ENCODE measurements at regions not wholly inside any gene's neighbourhood (a gene's known extent, or its start where the extent isn't known, plus 50 kb on each side); places are given as distances from the start of the nearest gene placed in this dataset.

- DNase-seq, result no peak
Measured at GRCh38 chr4:73001885-73002284, 67.6 kb downstream of the COX18 start.

- no peak for DNase-seq
Measured at GRCh38 chr4:72997409-72997808, 72.1 kb downstream of the COX18 start.

GRCh38 chr4:72994670-72995069, 74.8 kb downstream of the COX18 start:
- no peak for DNase-seq

- no peak for DNase-seq
Measured at GRCh38 chr4:72993876-72994275, 75.6 kb downstream of the COX18 start.

GRCh38 chr4:72991873-72992272, 77.6 kb downstream of the COX18 start:
- DNase-seq, result no peak

- no peak for DNase-seq
Measured at GRCh38 chr4:72987741-72988729, 81.5 kb downstream of the COX18 start.

- no peak for DNase-seq
Measured at GRCh38 chr4:72984351-72984750, 85.2 kb downstream of the COX18 start.

- DNase-seq, result no peak
Measured at GRCh38 chr4:72983709-72984108, 85.8 kb downstream of the COX18 start.

GRCh38 chr4:72977936-72978485, 91.5 kb downstream of the COX18 start:
- DNase-seq, result no peak

- DNase-seq, result no peak
Measured at GRCh38 chr4:72975488-72975784, 94.1 kb downstream of the COX18 start.

- DNase-seq, result no peak
Measured at GRCh38 chr4:72974694-72975487, 94.6 kb downstream of the COX18 start.

GRCh38 chr4:72971572-72971971, 97.9 kb downstream of the COX18 start:
- no peak for DNase-seq

GRCh38 chr4:72970756-72971155, 98.8 kb downstream of the COX18 start:
- DNase-seq, result no peak

- no peak for DNase-seq
Measured at GRCh38 chr4:72969976-72970375, 99.5 kb downstream of the COX18 start.

GRCh38 chr4:72966652-72967051, 102.9 kb downstream of the COX18 start:
- no peak for DNase-seq

- DNase-seq, result no peak
Measured at GRCh38 chr4:72959411-72959810, 110.1 kb downstream of the COX18 start.

GRCh38 chr4:72954811-72955210, 114.7 kb downstream of the COX18 start:
- peak in 1 of 2 experiments; percentile 3 for DNase-seq

- DNase-seq, result no peak
Measured at GRCh38 chr4:72953571-72953970, 115.9 kb downstream of the COX18 start.

- DNase-seq, result no peak
Measured at GRCh38 chr4:72951628-72952027, 117.9 kb downstream of the COX18 start.

- no peak for DNase-seq
Measured at GRCh38 chr4:72951147-72951546, 118.4 kb downstream of the COX18 start.

GRCh38 chr4:72948080-72948479, 121.4 kb downstream of the COX18 start:
- no peak for DNase-seq

GRCh38 chr4:72945719-72946336, 123.7 kb downstream of the COX18 start:
- no peak for DNase-seq

GRCh38 chr4:72942565-72942964, 127.0 kb downstream of the COX18 start:
- no peak for DNase-seq

Measured in Kasumi-1 (cell line).